K562 (cell line): ENCODE measurements at regions not wholly inside any gene's neighbourhood (a gene's known extent, or its start where the extent isn't known, plus 50 kb on each side); places are given as distances from the start of the nearest gene placed in this dataset.

Source experiments
- ATAC-seq: fragments of 200-7000 bp; cut with Tn5 transposase; 3 replicates; pipeline ENCODE4 v1.9.1; 2020; ENCODE audit warnings: moderate library complexity
- BruUV-seq: library from RNA; stranded (reverse); fragments of 400-500 nt; replicated peaks from 2 replicates; lab custom pipeline; 2021; lab: Mats Ljungman, UMichigan
- CTCF ChIA-PET: fragments of 300-600 bp; formaldehyde crosslinking; extraction: SDS; loops from one replicate; lab custom pipeline; 2021; ENCODE audit warnings: low intra/inter-chr PET ratio; lab: Yijun Ruan, JAX
- POLR2A ChIA-PET: fragments of 300-600, 350-650 bp; sonication (Branson Sonifier 250); formaldehyde crosslinking; extraction: SDS; loops from one replicate; lab custom pipeline; 2021; ENCODE audit warnings: antibody characterized with exemption, inconsistent platforms; lab: Yijun Ruan, JAX
- DNase-seq, 4 experiments: peaks; one replicate each; pipeline versions ENCODE4 v3.0.0 to v3.0.0-alpha.2; 2011 to 2018; ENCODE audit warnings: low spot score in 3 of 4, mixed read lengths in 3 of 4; ENCODE audit errors: extremely low read depth in 1 of 4
- FAIRE-seq: peaks from 2 replicates; lab custom pipeline; 2011; peaks lifted over from hg19 to GRCh38; lab: Jason Lieb, UNC
- H2AFZ ChIP-seq: 2 replicates; pipeline ENCODE4 v1.6.0; 2011; ENCODE audit warnings: low read depth, low read length, control low read depth, inconsistent platforms
- H3K27ac ChIP-seq: fragments of 200-600 bp; 3 replicates; pipeline ENCODE4 v1.8.0; 2011; ENCODE audit warnings: low read depth, mild to moderate bottlenecking, control low read depth, inconsistent platforms, low read length, moderate library complexity, mixed read lengths; ENCODE audit errors: extremely low read depth
- H3K27me3 ChIP-seq, 2 experiments: fragments of 300-600 bp in 1 of 2; 2 replicates in 1 of 2; 3 replicates in 1 of 2; pipeline versions ENCODE4 v1.6.0 to v1.8.0; 2011; ENCODE audit warnings: inconsistent platforms in 2 of 2, low read length in 2 of 2, mild to moderate bottlenecking in 1 of 2, mixed read lengths in 1 of 2, moderate library complexity in 1 of 2; ENCODE audit not compliant: control insufficient read depth in 2 of 2, insufficient read depth in 2 of 2
- H3K36me3 ChIP-seq: fragments of 300-600 bp; 3 replicates; pipeline ENCODE4 v1.8.0; 2011; ENCODE audit warnings: mild to moderate bottlenecking, low read length, inconsistent platforms; ENCODE audit not compliant: control insufficient read depth, insufficient read depth
- H3K4me1 ChIP-seq, 2 experiments: fragments of 200-600 bp in 1 of 2; replicated peaks in 1 of 2; 2 replicates in 1 of 2; 3 replicates in 1 of 2; pipeline versions ENCODE4 v1.5.1 to v1.8.0; 2011; ENCODE audit warnings: inconsistent platforms in 2 of 2, low read length in 2 of 2, mild to moderate bottlenecking in 1 of 2, mixed read lengths in 1 of 2, moderate library complexity in 1 of 2; ENCODE audit not compliant: control insufficient read depth in 2 of 2, insufficient read depth in 2 of 2
- H3K4me2 ChIP-seq: 2 replicates; pipeline ENCODE4 v1.6.1; 2011; ENCODE audit warnings: low read length, control low read depth, inconsistent platforms, mixed read lengths; ENCODE audit not compliant: insufficient read depth
- H3K4me3 ChIP-seq: fragments of 200-600 bp; sonication (generic), shearing (Covaris generic); 2 replicates; pipeline ENCODE4 v1.5.1; 2016; ENCODE audit warnings: control low read depth, inconsistent platforms
- H3K79me2 ChIP-seq: fragments of 200-600 bp; 3 replicates; pipeline ENCODE4 v1.8.0; 2011; ENCODE audit warnings: low read length, inconsistent platforms; ENCODE audit not compliant: control insufficient read depth, insufficient read depth
- H3K9ac ChIP-seq, 2 experiments: 2 replicates each; pipeline versions ENCODE4 v1.6.0 to v1.6.1; 2011; ENCODE audit warnings: low read depth in 2 of 2, low read length in 2 of 2, control low read depth in 1 of 2, inconsistent platforms in 1 of 2, mild to moderate bottlenecking in 1 of 2, mixed read lengths in 1 of 2; ENCODE audit not compliant: insufficient read depth in 1 of 2
- H3K9me1 ChIP-seq: one replicate; pipeline ENCODE4 v1.6.0; 2011; ENCODE audit warnings: inconsistent platforms, mild to moderate bottlenecking, low read length, moderate library complexity; ENCODE audit not compliant: control insufficient read depth, insufficient read depth
- H3K9me3 ChIP-seq: replicated peaks from 2 replicates; pipeline ENCODE4 v1.5.1; 2011; ENCODE audit warnings: low read depth, low read length, inconsistent platforms; ENCODE audit not compliant: control insufficient read depth, insufficient read depth
- H4K20me1 ChIP-seq: replicated peaks from 2 replicates; pipeline ENCODE4 v1.6.1; 2011; ENCODE audit warnings: low read length, inconsistent platforms, mixed read lengths; ENCODE audit not compliant: control insufficient read depth, insufficient read depth
- ZNF140 ChIP-seq: fragments of 250-450 bp; sonication (Bioruptor Pico); IDR thresholded peaks from 2 replicates; pipeline ENCODE4 v1.8.0; 2021; ENCODE audit warnings: moderate library complexity, mild to moderate bottlenecking, inconsistent platforms
- ZNF449 ChIP-seq: fragments of 250-450 bp; sonication (Bioruptor Pico); IDR thresholded peaks from 2 replicates; pipeline ENCODE4 v1.8.0; 2022; ENCODE audit warnings: moderate library complexity, mild to moderate bottlenecking, inconsistent platforms
- WGBS: fragments of 100-300 bp; shearing (Covaris generic); methylation state at CpG from one replicate; pipeline ENCODE4 v1.1.6; 2016; ENCODE audit warnings: low coverage, mixed read lengths; ENCODE audit not compliant: insufficient coverage; ENCODE audit errors: missing lambda C conversion rate; 5-methylcytosine and 5-hydroxymethylcytosine counted together
- in situ Hi-C: fragments of 300-500 bp; cut with MboI; formaldehyde crosslinking; loops from 4 replicates; pipeline ENCODE4 v1.15.0; 2018; ENCODE audit warnings: inconsistent platforms, mixed read lengths
- intact Hi-C: fragments of 100-400 bp; cut with micrococcal nuclease; formaldehyde crosslinking; loops from 2 replicates; pipeline ENCODE4 v1.14.2; 2022
- TF ChIP-seq, protein P1 (sequence below): fragments of 150-350 bp; IDR thresholded peaks from 2 replicates; pipeline ENCODE4 v1.6.1; 2014; ENCODE audit warnings: low read depth, mild to moderate bottlenecking, low read length, borderline replicate concordance

GRCh38 chr10:43809211-43809930 is 160.7 kb upstream of the ZNF32 start:
- Histone ChIP-seq H3K79me2 (no peaks in the 10 kb centered on the region), H3K36me3 (no peaks in the 10 kb centered on the region), H4K20me1 (no peaks in the 10 kb centered on the region), H3K27ac (no peak overlapping the region), H3K4me2 (no peak overlapping the region), H3K4me3 (no peak overlapping the region), H3K9me1 (no peaks in the 10 kb centered on the region), H3K9me3 (no peaks in the 10 kb centered on the region), H3K27me3 (peaks cover 0 to 5% of the 10 kb centered on the region in 2 experiments; a peak in 1 of 5 replicates), H3K9ac (no peak overlapping the region), H3K4me1 (no peaks in the 10 kb centered on the region), H2AFZ (no peak overlapping the region)
- BruUV-seq: no TSS peak
- intact Hi-C loops (no loop called here), in situ Hi-C loops (no loop called here)
- WGBS: under 1% methylated on average over 8 of the region's 8 CpGs
- TF ChIP-seq ZNF140: no peak
- DNase-seq (no peak), FAIRE-seq (no peak), ATAC-seq (no peak)
- POLR2A ChIA-PET: no interaction called here
- CTCF ChIA-PET: no interaction called here

DNA sequence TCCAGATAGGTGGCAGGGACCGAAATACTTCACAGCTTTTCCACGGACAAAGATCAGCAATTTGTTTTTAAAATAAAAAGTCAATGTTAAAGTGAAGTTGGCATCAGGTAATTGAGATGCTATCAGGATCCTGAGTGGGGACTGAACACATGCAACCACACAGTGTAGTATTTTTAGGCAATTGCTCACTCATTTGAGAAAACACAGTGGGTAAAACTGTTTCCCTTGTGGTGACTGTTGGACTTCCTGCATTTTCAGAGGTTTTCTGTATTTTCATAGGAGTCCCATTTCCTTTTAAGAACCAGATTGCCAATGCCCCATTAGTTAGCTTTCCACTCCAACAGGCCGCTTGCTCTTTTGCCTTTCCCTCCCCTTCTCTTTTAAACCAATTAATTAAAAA is 159.5 kb upstream of the ZNF32 start:
- Histone ChIP-seq H3K27me3 (peaks cover 0 to 8% of the 10 kb centered on the region in 2 experiments; a peak in 1 of 5 replicates), H3K9ac (no peak overlapping the region), H3K27ac (no peak overlapping the region), H3K79me2 (no peaks in the 10 kb centered on the region), H3K9me3 (no peaks in the 10 kb centered on the region), H3K4me2 (no peak overlapping the region), H3K4me1 (no peaks in the 10 kb centered on the region), H2AFZ (no peak overlapping the region), H3K36me3 (no peaks in the 10 kb centered on the region), H4K20me1 (no peaks in the 10 kb centered on the region), H3K9me1 (no peaks in the 10 kb centered on the region), H3K4me3 (no peak overlapping the region)
- ChIA-PET CTCF (no interaction called here), POLR2A (no interaction called here)
- no TSS peak for BruUV-seq
- in situ Hi-C loops: no loop called here
- 0% methylated on average over 3 of the region's 3 CpGs for WGBS
- DNase-seq (no peak), FAIRE-seq (no peak), ATAC-seq (no peak)
- intact Hi-C loops: no loop called here
- TF ChIP-seq, protein P1, sequence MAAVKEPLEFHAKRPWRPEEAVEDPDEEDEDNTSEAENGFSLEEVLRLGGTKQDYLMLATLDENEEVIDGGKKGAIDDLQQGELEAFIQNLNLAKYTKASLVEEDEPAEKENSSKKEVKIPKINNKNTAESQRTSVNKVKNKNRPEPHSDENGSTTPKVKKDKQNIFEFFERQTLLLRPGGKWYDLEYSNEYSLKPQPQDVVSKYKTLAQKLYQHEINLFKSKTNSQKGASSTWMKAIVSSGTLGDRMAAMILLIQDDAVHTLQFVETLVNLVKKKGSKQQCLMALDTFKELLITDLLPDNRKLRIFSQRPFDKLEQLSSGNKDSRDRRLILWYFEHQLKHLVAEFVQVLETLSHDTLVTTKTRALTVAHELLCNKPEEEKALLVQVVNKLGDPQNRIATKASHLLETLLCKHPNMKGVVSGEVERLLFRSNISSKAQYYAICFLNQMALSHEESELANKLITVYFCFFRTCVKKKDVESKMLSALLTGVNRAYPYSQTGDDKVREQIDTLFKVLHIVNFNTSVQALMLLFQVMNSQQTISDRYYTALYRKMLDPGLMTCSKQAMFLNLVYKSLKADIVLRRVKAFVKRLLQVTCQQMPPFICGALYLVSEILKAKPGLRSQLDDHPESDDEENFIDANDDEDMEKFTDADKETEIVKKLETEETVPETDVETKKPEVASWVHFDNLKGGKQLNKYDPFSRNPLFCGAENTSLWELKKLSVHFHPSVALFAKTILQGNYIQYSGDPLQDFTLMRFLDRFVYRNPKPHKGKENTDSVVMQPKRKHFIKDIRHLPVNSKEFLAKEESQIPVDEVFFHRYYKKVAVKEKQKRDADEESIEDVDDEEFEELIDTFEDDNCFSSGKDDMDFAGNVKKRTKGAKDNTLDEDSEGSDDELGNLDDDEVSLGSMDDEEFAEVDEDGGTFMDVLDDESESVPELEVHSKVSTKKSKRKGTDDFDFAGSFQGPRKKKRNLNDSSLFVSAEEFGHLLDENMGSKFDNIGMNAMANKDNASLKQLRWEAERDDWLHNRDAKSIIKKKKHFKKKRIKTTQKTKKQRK: no peak
- TF ChIP-seq ZNF449 (CRISPR knock-in tag): no peak
